Natural killer cell (primary cell): ENCODE measurements at regions not wholly inside any gene's neighbourhood (a gene's known extent, or its start where the extent isn't known, plus 50 kb on each side); places are given as distances from the start of the nearest gene placed in this dataset.

ENCODE experiments used
- ATAC-seq, 3 donors: fragments of 150-1000 bp in 2 of 3; fragments of 200-7000 bp in 1 of 3; cut with Tn5 transposase; 1 replicate in 1 of 3; 2 replicates in 2 of 3; pipeline ENCODE4 v1.10.0; 2021; ENCODE audit warnings: mild to moderate bottlenecking in 2 of 3, moderate library complexity in 2 of 3
- DNase-seq, 2 donors: peaks; one replicate each; pipeline versions ENCODE4 v3.0.0 to v3.0.0-alpha.2; 2013 to 2021; ENCODE audit warnings: mixed read lengths in 1 of 2
- H3K27ac ChIP-seq: one replicate; pipeline ENCODE4 v1.5.1; 2013; ENCODE audit warnings: mild to moderate bottlenecking, low read length
- H3K27me3 ChIP-seq: one replicate; pipeline ENCODE4 v1.6.1; 2013; ENCODE audit warnings: low read length; ENCODE audit not compliant: control insufficient read depth, insufficient read depth
- H3K36me3 ChIP-seq: one replicate; pipeline ENCODE4 v1.6.1; 2013; ENCODE audit warnings: low read length; ENCODE audit not compliant: control insufficient read depth, insufficient read depth
- H3K4me1 ChIP-seq: one replicate; pipeline ENCODE4 v1.6.1; 2013; ENCODE audit warnings: low read length; ENCODE audit not compliant: control insufficient read depth, insufficient read depth
- H3K4me3 ChIP-seq: one replicate; pipeline ENCODE4 v1.5.1; 2013; ENCODE audit warnings: low read length
- H3K9me3 ChIP-seq: one replicate; pipeline ENCODE4 v1.6.1; 2013; ENCODE audit warnings: low read length; ENCODE audit not compliant: control insufficient read depth, insufficient read depth
- H3K27ac Mint-ChIP-seq, 2 donors: one replicate each; pipeline ENCODE4 v1.8.0; 2022; ENCODE audit warnings: mild to moderate bottlenecking in 2 of 2, mixed read lengths in 2 of 2, moderate library complexity in 1 of 2
- H3K27me3 Mint-ChIP-seq, 2 donors: one replicate each; pipeline ENCODE4 v1.8.0; 2022; ENCODE audit warnings: low read depth in 2 of 2, mixed read lengths in 2 of 2
- H3K36me3 Mint-ChIP-seq: one replicate; pipeline ENCODE4 v1.8.0; 2022; ENCODE audit warnings: mixed read lengths
- H3K4me1 Mint-ChIP-seq, 2 donors: one replicate each; pipeline ENCODE4 v1.8.0; 2022; ENCODE audit warnings: mixed read lengths in 2 of 2
- H3K4me3 Mint-ChIP-seq: one replicate; pipeline ENCODE4 v1.8.0; 2022; ENCODE audit warnings: mild to moderate bottlenecking, moderate library complexity, mixed read lengths
- H3K9me3 Mint-ChIP-seq, 2 donors: one replicate each; pipeline ENCODE4 v1.8.0; 2022; ENCODE audit warnings: mixed read lengths in 2 of 2
- WGBS: methylation state at CpG from one replicate; pipeline ENCODE4 v1.1.7; 2013; ENCODE audit warnings: missing lambda C conversion rate; ENCODE audit not compliant: insufficient coverage; 5-methylcytosine and 5-hydroxymethylcytosine counted together
- intact Hi-C: fragments of 100-400 bp; cut with micrococcal nuclease; formaldehyde crosslinking; loops from one replicate; pipeline ENCODE4 v1.14.2; 2022
- TF ChIP-seq, protein P1 (sequence below): fragments of 200-600 bp; IDR thresholded peaks from one replicate; pipeline ENCODE4 v1.8.0; 2022; ENCODE audit warnings: antibody characterized with exemption

DNA sequence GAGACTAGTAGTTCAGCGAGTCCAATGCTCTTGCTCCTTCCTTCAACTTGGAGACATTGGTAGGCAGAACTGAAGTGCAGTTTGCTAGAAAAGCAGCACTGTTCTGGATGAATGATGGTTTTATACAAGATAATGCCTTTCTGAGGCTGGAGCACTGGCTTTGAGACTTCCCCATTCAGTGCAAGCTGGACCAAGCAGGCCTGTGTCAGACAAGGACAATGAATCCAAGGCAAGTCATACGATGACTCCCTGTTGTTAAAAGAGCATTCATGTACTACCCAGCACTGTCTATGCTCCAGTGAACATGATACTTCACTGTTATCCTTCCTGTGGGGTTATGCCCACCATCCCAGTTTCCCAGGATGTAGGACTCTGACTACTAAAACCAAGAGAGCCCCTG is 242.3 kb upstream of the RAG2 start:
- WGBS, result 94% methylated on average over 2 of the region's 2 CpGs
- no peak overlapping the region for H3K27ac Mint-ChIP-seq
- Histone ChIP-seq H3K9me3 (no peaks in the 10 kb centered on the region), H3K4me1 (no peaks in the 10 kb centered on the region), H3K4me3 (no peak overlapping the region), H3K36me3 (no peaks in the 10 kb centered on the region), H3K27ac (no peak overlapping the region), H3K27me3 (no peaks in the 10 kb centered on the region)
- H3K4me1 Mint-ChIP-seq, result no peaks in the 10 kb centered on the region
- intact Hi-C loops, result no loop called here
- H3K9me3 Mint-ChIP-seq, result peaks cover 0 to 2% of the 10 kb centered on the region in 2 donors
- no peak for DNase-seq
- no peak overlapping the region for H3K4me3 Mint-ChIP-seq
- no peaks in the 10 kb centered on the region for H3K36me3 Mint-ChIP-seq
- H3K27me3 Mint-ChIP-seq, result no peaks in the 10 kb centered on the region
- TF ChIP-seq, protein P1, sequence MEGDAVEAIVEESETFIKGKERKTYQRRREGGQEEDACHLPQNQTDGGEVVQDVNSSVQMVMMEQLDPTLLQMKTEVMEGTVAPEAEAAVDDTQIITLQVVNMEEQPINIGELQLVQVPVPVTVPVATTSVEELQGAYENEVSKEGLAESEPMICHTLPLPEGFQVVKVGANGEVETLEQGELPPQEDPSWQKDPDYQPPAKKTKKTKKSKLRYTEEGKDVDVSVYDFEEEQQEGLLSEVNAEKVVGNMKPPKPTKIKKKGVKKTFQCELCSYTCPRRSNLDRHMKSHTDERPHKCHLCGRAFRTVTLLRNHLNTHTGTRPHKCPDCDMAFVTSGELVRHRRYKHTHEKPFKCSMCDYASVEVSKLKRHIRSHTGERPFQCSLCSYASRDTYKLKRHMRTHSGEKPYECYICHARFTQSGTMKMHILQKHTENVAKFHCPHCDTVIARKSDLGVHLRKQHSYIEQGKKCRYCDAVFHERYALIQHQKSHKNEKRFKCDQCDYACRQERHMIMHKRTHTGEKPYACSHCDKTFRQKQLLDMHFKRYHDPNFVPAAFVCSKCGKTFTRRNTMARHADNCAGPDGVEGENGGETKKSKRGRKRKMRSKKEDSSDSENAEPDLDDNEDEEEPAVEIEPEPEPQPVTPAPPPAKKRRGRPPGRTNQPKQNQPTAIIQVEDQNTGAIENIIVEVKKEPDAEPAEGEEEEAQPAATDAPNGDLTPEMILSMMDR, result no peak
- ATAC-seq, result no peak

DNA sequence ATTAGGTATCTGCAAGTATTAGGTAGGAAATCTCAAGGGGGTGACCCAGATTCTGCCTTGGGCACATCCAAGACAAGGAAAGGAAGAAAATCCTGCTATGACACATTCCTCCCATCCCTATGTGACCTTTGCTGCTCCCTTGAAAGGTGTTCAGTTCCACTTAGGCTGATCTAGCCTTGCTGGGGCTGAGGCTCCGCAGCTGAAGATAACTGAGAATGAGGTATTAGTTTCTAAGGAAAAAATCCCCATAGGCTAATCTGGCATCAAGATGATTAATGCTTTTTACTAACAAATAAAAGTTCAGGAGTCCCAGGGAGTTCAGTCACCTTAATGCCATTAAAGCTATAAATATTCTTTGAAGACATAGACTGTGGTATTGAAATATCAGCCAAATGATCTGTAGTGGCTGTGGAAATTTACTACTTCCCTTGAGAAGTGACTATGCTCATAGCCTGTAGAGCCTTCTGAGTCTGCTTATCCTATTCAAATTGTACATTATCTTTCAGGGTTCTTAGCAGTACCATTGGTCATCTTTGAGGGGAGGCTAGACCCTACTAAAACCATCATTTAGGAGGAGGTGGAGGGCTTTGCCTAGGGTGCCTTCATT is 239.9 kb upstream of the RAG2 start:
- DNase-seq (no peak), ATAC-seq (no peak)
- Histone ChIP-seq H3K4me3 (no peak overlapping the region), H3K9me3 (no peaks in the 10 kb centered on the region), H3K27me3 (no peaks in the 10 kb centered on the region), H3K4me1 (no peaks in the 10 kb centered on the region), H3K27ac (no peak overlapping the region), H3K36me3 (no peaks in the 10 kb centered on the region)
- no CpG with 5 or more reads among the region's 1 CpG for WGBS
- intact Hi-C loops, result no loop called here
- H3K4me1 Mint-ChIP-seq, result no peaks in the 10 kb centered on the region
- TF ChIP-seq, protein P1, result no peak
- H3K36me3 Mint-ChIP-seq, result no peaks in the 10 kb centered on the region
- H3K27me3 Mint-ChIP-seq, result no peaks in the 10 kb centered on the region
- H3K4me3 Mint-ChIP-seq, result no peak overlapping the region
- H3K9me3 Mint-ChIP-seq, result peaks cover 0 to 2% of the 10 kb centered on the region in 2 donors
- H3K27ac Mint-ChIP-seq, result no peak overlapping the region

DNA sequence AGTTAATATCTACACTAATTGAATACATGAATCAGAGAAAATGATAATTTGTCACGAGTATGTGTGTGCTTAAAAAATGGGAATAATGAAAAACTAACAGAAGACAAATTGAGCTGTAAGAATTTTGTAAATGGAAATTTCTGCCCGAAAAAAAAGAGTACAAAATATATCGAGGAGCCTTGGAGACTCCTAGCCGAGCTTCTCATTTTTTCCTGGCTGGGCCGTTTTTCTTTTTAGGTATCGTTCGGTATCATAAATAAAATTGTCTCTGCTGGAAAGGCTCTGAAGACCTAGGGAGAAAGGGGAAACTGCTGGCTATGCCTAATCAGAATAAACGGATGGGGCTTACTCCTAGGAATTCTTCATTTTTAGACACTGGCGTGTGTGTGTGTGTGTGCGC is 227.2 kb upstream of the RAG2 start:
- no peaks in the 10 kb centered on the region for H3K27me3 Mint-ChIP-seq
- TF ChIP-seq, protein P1, result no peak
- DNase-seq, result no peak

DNA sequence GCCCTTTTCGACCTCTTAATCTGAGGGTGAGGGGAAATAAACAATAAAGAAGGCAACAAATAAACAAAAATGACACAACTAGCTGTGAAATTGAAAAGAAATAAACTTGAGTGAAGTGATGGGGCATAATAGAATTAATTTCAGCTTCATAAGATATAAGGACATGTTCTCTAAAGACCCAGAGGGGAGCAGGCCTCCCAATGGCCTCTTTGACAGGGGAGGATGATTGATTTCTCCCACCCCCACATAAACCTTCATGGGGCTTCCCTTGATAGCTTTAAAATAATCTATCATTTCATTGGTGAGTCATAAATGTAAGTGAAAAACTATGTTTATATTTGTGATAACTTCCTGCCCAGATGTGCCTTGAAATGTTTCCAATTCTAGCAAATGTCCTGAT is 226.3 kb upstream of the RAG2 start:
- Histone ChIP-seq H3K27ac (no peak overlapping the region), H3K4me1 (no peaks in the 10 kb centered on the region), H3K4me3 (no peak overlapping the region), H3K36me3 (no peaks in the 10 kb centered on the region), H3K27me3 (no peaks in the 10 kb centered on the region), H3K9me3 (no peaks in the 10 kb centered on the region)
- intact Hi-C loops, result no loop called here
- ATAC-seq (no peak), DNase-seq (no peak)
- Mint-ChIP-seq H3K4me1 (no peaks in the 10 kb centered on the region), H3K4me3 (no peak overlapping the region), H3K36me3 (no peaks in the 10 kb centered on the region), H3K27me3 (no peaks in the 10 kb centered on the region), H3K9me3 (peaks cover 0 to 3% of the 10 kb centered on the region in 2 donors), H3K27ac (no peak overlapping the region)
- TF ChIP-seq, protein P1, result no peak
- WGBS, result no CpG with 5 or more reads among the region's 1 CpG

More for the DNA sequence above, 227.2 kb upstream of the RAG2 start:
- Histone ChIP-seq H3K9me3 (no peaks in the 10 kb centered on the region), H3K4me1 (no peaks in the 10 kb centered on the region), H3K4me3 (no peak overlapping the region), H3K27ac (no peak overlapping the region), H3K36me3 (no peaks in the 10 kb centered on the region), H3K27me3 (no peaks in the 10 kb centered on the region)
- 90% methylated on average over 10 of the region's 10 CpGs for whole genome bisulfite sequencing
- Mint-ChIP-seq H3K27ac (no peak overlapping the region), H3K36me3 (no peaks in the 10 kb centered on the region), H3K4me3 (no peak overlapping the region), H3K4me1 (no peaks in the 10 kb centered on the region), H3K9me3 (peaks cover 0 to 5% of the 10 kb centered on the region in 2 donors)
- intact Hi-C loops, result no loop called here
- ATAC-seq, result no peak
